GM23338 (cell line): ENCODE measurements at regions not wholly inside any gene's neighbourhood (a gene's known extent, or its start where the extent isn't known, plus 50 kb on each side); places are given as distances from the start of the nearest gene placed in this dataset.

Experiments
- ATAC-seq: fragments of 200-7000 bp; cut with Tn5 transposase; 3 replicates; pipeline ENCODE4 v1.9.1; 2020
- DNase-seq: peaks from one replicate; pipeline ENCODE4 v3.0.0-alpha.2; 2015; ENCODE audit warnings: low spot score
- H2AFZ ChIP-seq: fragments of 200-600 bp; sonication (generic); 2 replicates; pipeline ENCODE4 v1.8.0; 2016; ENCODE audit warnings: antibody characterized with exemption, mild to moderate bottlenecking, moderate library complexity
- H3F3A ChIP-seq: fragments of 200-600 bp; sonication (generic); replicated peaks from 2 replicates; pipeline ENCODE4 v1.8.0; 2017; ENCODE audit warnings: antibody characterized with exemption, mixed run types, low read depth
- H3K27ac ChIP-seq: fragments of 200-600 bp; sonication (generic); 2 replicates; pipeline ENCODE4 v1.6.1; 2016; ENCODE audit warnings: low read depth
- H3K27me3 ChIP-seq: fragments of 200-600 bp; sonication (generic); 2 replicates; pipeline ENCODE4 v1.8.0; 2016; ENCODE audit warnings: mild to moderate bottlenecking, mixed run types, moderate library complexity; ENCODE audit not compliant: insufficient read depth
- H3K36me3 ChIP-seq: fragments of 200-600 bp; sonication (generic); 2 replicates; pipeline ENCODE4 v1.8.0; 2016; ENCODE audit warnings: mild to moderate bottlenecking; ENCODE audit not compliant: insufficient read depth
- H3K4me1 ChIP-seq: fragments of 200-600 bp; sonication (generic); 2 replicates; pipeline ENCODE4 v1.8.0; 2016; ENCODE audit warnings: mild to moderate bottlenecking, moderate library complexity; ENCODE audit not compliant: insufficient read depth
- H3K4me2 ChIP-seq: fragments of 200-600 bp; sonication (generic); 2 replicates; pipeline ENCODE4 v1.7.1; 2017; ENCODE audit warnings: mixed run types
- H3K4me3 ChIP-seq: fragments of 200-600 bp; sonication (generic); 2 replicates; pipeline ENCODE4 v1.6.1; 2016; ENCODE audit warnings: mixed run types
- H3K79me2 ChIP-seq: fragments of 200-600 bp; sonication (generic); replicated peaks from 2 replicates; pipeline ENCODE4 v1.8.0; 2017; ENCODE audit warnings: mild to moderate bottlenecking; ENCODE audit not compliant: insufficient read depth
- H3K9me2 ChIP-seq: fragments of 200-600 bp; sonication (generic); 2 replicates; pipeline ENCODE4 v1.8.0; 2017; ENCODE audit not compliant: insufficient read depth
- H4K20me1 ChIP-seq: fragments of 200-600 bp; sonication (generic); replicated peaks from 2 replicates; pipeline ENCODE4 v1.8.0; 2017; ENCODE audit warnings: mild to moderate bottlenecking; ENCODE audit not compliant: insufficient read depth
- H3K27ac Mint-ChIP-seq: 2 replicates; pipeline ENCODE4 v1.8.0; 2020; ENCODE audit warnings: inconsistent platforms, mild to moderate bottlenecking, moderate library complexity, mixed read lengths
- H3K27me3 Mint-ChIP-seq: 3 replicates; pipeline ENCODE4 v1.8.0; 2022; ENCODE audit warnings: low read depth, mild to moderate bottlenecking, moderate library complexity, mixed read lengths, inconsistent platforms; ENCODE audit not compliant: insufficient read depth, poor library complexity
- H3K36me3 Mint-ChIP-seq: 3 replicates; pipeline ENCODE4 v1.8.0; 2021; ENCODE audit warnings: low read depth, mild to moderate bottlenecking, inconsistent platforms, moderate library complexity, mixed read lengths
- H3K4me1 Mint-ChIP-seq: 3 replicates; pipeline ENCODE4 v1.8.0; 2020; ENCODE audit warnings: mild to moderate bottlenecking, inconsistent platforms, mixed read lengths
- H3K4me3 Mint-ChIP-seq: 3 replicates; pipeline ENCODE4 v1.8.0; 2021; ENCODE audit warnings: moderate library complexity, mild to moderate bottlenecking, inconsistent platforms, mixed read lengths
- H3K9me3 Mint-ChIP-seq: 3 replicates; pipeline ENCODE4 v1.8.0; 2020; ENCODE audit warnings: moderate library complexity, mild to moderate bottlenecking, inconsistent platforms, mixed read lengths
- CREB1 ChIP-seq: fragments of 250-450 bp; sonication (Bioruptor Pico); IDR thresholded peaks from 2 replicates; pipeline ENCODE4 v1.5.0; 2020; ENCODE audit warnings: low read depth, mild to moderate bottlenecking, moderate library complexity
- CTCF ChIP-seq, 2 experiments: fragments of 200-600 bp in 1 of 2; sonication (generic) in 1 of 2; conservative IDR thresholded peaks; 2 replicates each; pipeline versions ENCODE4 v1.5.1 to v1.6.1; 2016 to 2017; ENCODE audit warnings: antibody characterized with exemption in 2 of 2, low read depth in 2 of 2, mild to moderate bottlenecking in 2 of 2, moderate library complexity in 1 of 2
- ETS1 ChIP-seq: IDR thresholded peaks from 2 replicates; pipeline ENCODE4 v1.6.1; 2016; ENCODE audit warnings: antibody characterized with exemption
- EZH2 ChIP-seq: fragments of 200-600 bp; sonication (generic); IDR thresholded peaks from one replicate; pipeline ENCODE4 v1.8.0; 2017; ENCODE audit warnings: antibody characterized with exemption, mild to moderate bottlenecking, low read depth; ENCODE audit not compliant: unreplicated experiment
- EZH2phosphoT487 ChIP-seq: fragments of 200-600 bp; sonication (generic); IDR thresholded peaks from one replicate; pipeline ENCODE4 v1.8.1; 2018; ENCODE audit warnings: antibody characterized with exemption; ENCODE audit not compliant: unreplicated experiment
- JUNB ChIP-seq: IDR thresholded peaks from one replicate; pipeline ENCODE4 v1.6.1; 2016; ENCODE audit warnings: antibody characterized with exemption; ENCODE audit not compliant: unreplicated experiment
- NANOG ChIP-seq: IDR thresholded peaks from 2 replicates; pipeline ENCODE4 v1.6.1; 2016; ENCODE audit warnings: antibody characterized with exemption, borderline replicate concordance
- POLR2AphosphoS5 ChIP-seq: IDR thresholded peaks from 2 replicates; pipeline ENCODE4 v1.6.1; 2016; ENCODE audit warnings: antibody characterized with exemption, low read depth
- STAT1 ChIP-seq: IDR thresholded peaks from one replicate; pipeline ENCODE4 v1.6.1; 2016; ENCODE audit warnings: antibody characterized with exemption; ENCODE audit not compliant: unreplicated experiment
- ZNF114 ChIP-seq: fragments of 250-450 bp; sonication (Bioruptor Pico); IDR thresholded peaks from 2 replicates; pipeline ENCODE4 v1.5.0; 2020; ENCODE audit warnings: mild to moderate bottlenecking, moderate library complexity
- ZNF331 ChIP-seq: fragments of 250-450 bp; sonication (Bioruptor Pico); IDR thresholded peaks from 2 replicates; pipeline ENCODE4 v1.5.0; 2020; ENCODE audit warnings: low read depth, mild to moderate bottlenecking, moderate library complexity
- ZNF462 ChIP-seq: fragments of 250-450 bp; sonication (Bioruptor Pico); IDR thresholded peaks from 2 replicates; pipeline ENCODE4 v1.5.0; 2020; ENCODE audit warnings: mild to moderate bottlenecking, moderate library complexity
- TF ChIP-seq, protein P1 (sequence below): IDR thresholded peaks from one replicate; pipeline ENCODE4 v1.6.1; 2018; ENCODE audit warnings: antibody characterized with exemption; ENCODE audit not compliant: unreplicated experiment

- no peaks in the 10 kb centered on the region for H3K79me2 ChIP-seq
- H3K4me3 Mint-ChIP-seq = no peak overlapping the region
- H2AFZ ChIP-seq = no peak overlapping the region
- peaks cover 6% of the 10 kb centered on the region for H3K9me2 ChIP-seq
- peaks cover 6% of the 10 kb centered on the region for H3K27me3 Mint-ChIP-seq
- no peak overlapping the region for H3K27ac Mint-ChIP-seq
- peaks cover 25% of the 10 kb centered on the region for H3K4me1 ChIP-seq
- no peak overlapping the region for H3K27ac ChIP-seq
- TF ChIP-seq ZNF114 (CRISPR knock-in tag) (no peak), CREB1 (CRISPR knock-in tag) (no peak), ZNF462 (CRISPR knock-in tag) (no peak), CTCF (conservative IDR thresholded peaks at IDR 0.05; ENCODE audit: low read depth in 2 of 2) (no peak), POLR2AphosphoS5 (no peak), ZNF331 (CRISPR knock-in tag) (no peak), ETS1 (no peak), STAT1 (no peak), NANOG (no peak), EZH2 (no peak), EZH2phosphoT487 (no peak), JUNB (no peak)
- TF ChIP-seq, protein P1, sequence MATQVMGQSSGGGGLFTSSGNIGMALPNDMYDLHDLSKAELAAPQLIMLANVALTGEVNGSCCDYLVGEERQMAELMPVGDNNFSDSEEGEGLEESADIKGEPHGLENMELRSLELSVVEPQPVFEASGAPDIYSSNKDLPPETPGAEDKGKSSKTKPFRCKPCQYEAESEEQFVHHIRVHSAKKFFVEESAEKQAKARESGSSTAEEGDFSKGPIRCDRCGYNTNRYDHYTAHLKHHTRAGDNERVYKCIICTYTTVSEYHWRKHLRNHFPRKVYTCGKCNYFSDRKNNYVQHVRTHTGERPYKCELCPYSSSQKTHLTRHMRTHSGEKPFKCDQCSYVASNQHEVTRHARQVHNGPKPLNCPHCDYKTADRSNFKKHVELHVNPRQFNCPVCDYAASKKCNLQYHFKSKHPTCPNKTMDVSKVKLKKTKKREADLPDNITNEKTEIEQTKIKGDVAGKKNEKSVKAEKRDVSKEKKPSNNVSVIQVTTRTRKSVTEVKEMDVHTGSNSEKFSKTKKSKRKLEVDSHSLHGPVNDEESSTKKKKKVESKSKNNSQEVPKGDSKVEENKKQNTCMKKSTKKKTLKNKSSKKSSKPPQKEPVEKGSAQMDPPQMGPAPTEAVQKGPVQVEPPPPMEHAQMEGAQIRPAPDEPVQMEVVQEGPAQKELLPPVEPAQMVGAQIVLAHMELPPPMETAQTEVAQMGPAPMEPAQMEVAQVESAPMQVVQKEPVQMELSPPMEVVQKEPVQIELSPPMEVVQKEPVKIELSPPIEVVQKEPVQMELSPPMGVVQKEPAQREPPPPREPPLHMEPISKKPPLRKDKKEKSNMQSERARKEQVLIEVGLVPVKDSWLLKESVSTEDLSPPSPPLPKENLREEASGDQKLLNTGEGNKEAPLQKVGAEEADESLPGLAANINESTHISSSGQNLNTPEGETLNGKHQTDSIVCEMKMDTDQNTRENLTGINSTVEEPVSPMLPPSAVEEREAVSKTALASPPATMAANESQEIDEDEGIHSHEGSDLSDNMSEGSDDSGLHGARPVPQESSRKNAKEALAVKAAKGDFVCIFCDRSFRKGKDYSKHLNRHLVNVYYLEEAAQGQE = no peak
- H3K4me2 ChIP-seq = no peak overlapping the region
- H3K27me3 ChIP-seq = no peaks in the 10 kb centered on the region
- no peaks in the 10 kb centered on the region for H4K20me1 ChIP-seq
- no peak for DNase-seq
- no peaks in the 10 kb centered on the region for H3K36me3 ChIP-seq
- no peaks in the 10 kb centered on the region for H3K36me3 Mint-ChIP-seq
- no peaks in the 10 kb centered on the region for H3F3A ChIP-seq
- ATAC-seq = no peak
- H3K4me1 Mint-ChIP-seq = peaks cover 33% of the 10 kb centered on the region
- no peak overlapping the region for H3K4me3 ChIP-seq
- H3K9me3 Mint-ChIP-seq = no peaks in the 10 kb centered on the region
Measured at GRCh38 chr2:236968101-236968879, 117.4 kb upstream of the COPS8 start.
